ENCODE measurements at regions not wholly inside any gene's neighbourhood (a gene's known extent, or its start where the extent isn't known, plus 50 kb on each side); places are given as distances from the start of the nearest gene placed in this dataset.

DNA sequence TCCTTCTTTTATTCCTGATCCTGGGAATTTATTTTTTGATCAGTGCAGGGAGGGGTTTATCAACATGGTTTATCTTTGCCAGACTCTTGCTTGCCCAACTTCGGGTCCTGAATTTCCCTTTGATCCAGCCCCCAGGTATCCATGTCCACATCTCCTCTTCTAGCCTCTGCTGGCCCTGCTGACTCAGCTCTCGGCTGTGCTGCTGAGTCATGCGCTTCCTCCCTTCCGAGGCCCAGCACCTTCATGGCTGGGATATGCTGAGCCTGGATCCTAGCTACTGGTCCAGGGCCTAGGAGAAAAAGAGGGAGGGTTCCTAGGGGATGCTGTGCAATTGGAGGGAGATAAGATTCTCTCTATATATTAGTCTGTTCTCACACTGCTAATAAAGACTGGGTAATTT lies 380.7 kb upstream of the SHH start:
- Histone ChIP-seq H3K27me3 (ENCODE audit: control insufficient read depth, low read length) (no peaks in the 10 kb centered on the region), H3K36me3 (ENCODE audit: control insufficient read depth, low read length) (no peaks in the 10 kb centered on the region), H3K4me3 (ENCODE audit: low read length) (no peak overlapping the region), H3K9me3 (ENCODE audit: control insufficient read depth, insufficient read depth, low read length) (no peaks in the 10 kb centered on the region), H3K4me2 (ENCODE audit: low read length) (no peak overlapping the region), H3K9me2 (replicated peaks; ENCODE audit: control insufficient read depth, low read length) (no peaks in the 10 kb centered on the region), H3K27ac (ENCODE audit: low read depth, low read length) (no peak overlapping the region), H3K4me1 (ENCODE audit: control insufficient read depth, low read length) (no peaks in the 10 kb centered on the region), H3K79me2 (ENCODE audit: control insufficient read depth, low read length) (no peaks in the 10 kb centered on the region), H4K20me1 (ENCODE audit: control insufficient read depth, insufficient read depth, low read depth, low read length) (no peaks in the 10 kb centered on the region), H3F3A (ENCODE audit: control insufficient read depth, insufficient read depth) (no peaks in the 10 kb centered on the region)
- TF ChIP-seq EZH2phosphoT487 (IDR thresholded peaks at IDR 0.05; ENCODE audit: borderline replicate concordance, low read length): no peak
- TF ChIP-seq, protein P1, sequence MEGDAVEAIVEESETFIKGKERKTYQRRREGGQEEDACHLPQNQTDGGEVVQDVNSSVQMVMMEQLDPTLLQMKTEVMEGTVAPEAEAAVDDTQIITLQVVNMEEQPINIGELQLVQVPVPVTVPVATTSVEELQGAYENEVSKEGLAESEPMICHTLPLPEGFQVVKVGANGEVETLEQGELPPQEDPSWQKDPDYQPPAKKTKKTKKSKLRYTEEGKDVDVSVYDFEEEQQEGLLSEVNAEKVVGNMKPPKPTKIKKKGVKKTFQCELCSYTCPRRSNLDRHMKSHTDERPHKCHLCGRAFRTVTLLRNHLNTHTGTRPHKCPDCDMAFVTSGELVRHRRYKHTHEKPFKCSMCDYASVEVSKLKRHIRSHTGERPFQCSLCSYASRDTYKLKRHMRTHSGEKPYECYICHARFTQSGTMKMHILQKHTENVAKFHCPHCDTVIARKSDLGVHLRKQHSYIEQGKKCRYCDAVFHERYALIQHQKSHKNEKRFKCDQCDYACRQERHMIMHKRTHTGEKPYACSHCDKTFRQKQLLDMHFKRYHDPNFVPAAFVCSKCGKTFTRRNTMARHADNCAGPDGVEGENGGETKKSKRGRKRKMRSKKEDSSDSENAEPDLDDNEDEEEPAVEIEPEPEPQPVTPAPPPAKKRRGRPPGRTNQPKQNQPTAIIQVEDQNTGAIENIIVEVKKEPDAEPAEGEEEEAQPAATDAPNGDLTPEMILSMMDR (IDR thresholded peaks at IDR 0.05; ENCODE audit: low read depth, low read length, poor library complexity, severe bottlenecking): no peak

DNA sequence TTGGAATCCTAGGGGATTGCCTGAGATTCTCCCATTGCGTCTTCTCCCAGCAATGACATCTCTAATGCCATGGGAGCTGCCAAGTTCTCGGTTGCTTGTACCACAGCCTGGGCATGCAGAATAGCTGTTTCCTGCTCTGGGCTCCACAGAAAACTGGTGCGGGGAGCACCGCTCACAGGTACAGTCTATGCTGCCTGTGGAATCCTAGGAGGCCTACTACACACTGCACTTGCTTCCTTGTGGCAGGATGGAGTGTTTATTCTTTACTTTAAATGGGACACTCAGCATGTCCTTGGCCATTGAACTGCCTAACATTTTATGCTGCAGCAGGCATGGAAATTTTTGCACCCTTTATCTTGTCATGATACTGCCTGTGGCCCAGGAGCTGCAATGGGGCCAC lies 378.8 kb upstream of the SHH start:
- Histone ChIP-seq H3K36me3 (ENCODE audit: control insufficient read depth, low read length) (no peaks in the 10 kb centered on the region), H3K79me2 (ENCODE audit: control insufficient read depth, low read length) (no peaks in the 10 kb centered on the region), H4K20me1 (ENCODE audit: control insufficient read depth, insufficient read depth, low read depth, low read length) (no peaks in the 10 kb centered on the region), H3K9me3 (ENCODE audit: control insufficient read depth, insufficient read depth, low read length) (no peaks in the 10 kb centered on the region), H3K27me3 (ENCODE audit: control insufficient read depth, low read length) (no peaks in the 10 kb centered on the region), H3K4me1 (ENCODE audit: control insufficient read depth, low read length) (no peaks in the 10 kb centered on the region), H3K4me3 (ENCODE audit: low read length) (no peak overlapping the region), H3K27ac (ENCODE audit: low read depth, low read length) (no peak overlapping the region), H3F3A (ENCODE audit: control insufficient read depth, insufficient read depth) (no peaks in the 10 kb centered on the region), H3K9me2 (replicated peaks; ENCODE audit: control insufficient read depth, low read length) (no peaks in the 10 kb centered on the region), H3K4me2 (ENCODE audit: low read length) (no peak overlapping the region)
- no peak for TF ChIP-seq EZH2phosphoT487 (IDR thresholded peaks at IDR 0.05; ENCODE audit: borderline replicate concordance, low read length)
- TF ChIP-seq, protein P1 (IDR thresholded peaks at IDR 0.05; ENCODE audit: low read depth, low read length, poor library complexity, severe bottlenecking): no peak

DNA sequence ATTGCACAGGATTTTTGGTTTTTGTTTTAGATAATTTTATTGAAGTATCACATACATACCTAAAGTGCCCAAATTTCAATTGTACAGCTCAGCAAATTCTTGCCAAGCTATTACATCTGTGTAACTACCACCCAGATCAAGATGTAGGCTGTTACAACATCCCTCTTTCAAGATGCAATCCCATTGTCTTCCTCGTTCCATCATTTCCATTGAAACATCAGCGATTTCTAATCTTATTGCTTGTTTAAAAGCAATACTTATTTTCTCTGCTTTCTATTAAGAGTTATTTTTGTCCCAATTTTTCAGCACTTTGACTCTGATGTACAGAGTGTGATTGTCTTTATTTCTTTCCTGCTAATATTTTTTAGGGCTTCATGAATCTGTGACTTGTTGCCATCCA lies 372.8 kb upstream of the SHH start:
- no peaks in the 10 kb centered on the region for H3K36me3 ChIP-seq (ENCODE audit: control insufficient read depth, low read length)
- H3K4me1 ChIP-seq (ENCODE audit: control insufficient read depth, low read length): no peaks in the 10 kb centered on the region
- no peaks in the 10 kb centered on the region for H3K9me2 ChIP-seq (replicated peaks; ENCODE audit: control insufficient read depth, low read length)
- no peak for TF ChIP-seq EZH2phosphoT487 (IDR thresholded peaks at IDR 0.05; ENCODE audit: borderline replicate concordance, low read length)
- TF ChIP-seq, protein P1 (IDR thresholded peaks at IDR 0.05; ENCODE audit: low read depth, low read length, poor library complexity, severe bottlenecking): no peak
- no peak overlapping the region for H3K4me2 ChIP-seq (ENCODE audit: low read length)
- no peak overlapping the region for H3K27ac ChIP-seq (ENCODE audit: low read depth, low read length)
- no peaks in the 10 kb centered on the region for H3K79me2 ChIP-seq (ENCODE audit: control insufficient read depth, low read length)
- no peaks in the 10 kb centered on the region for H3K9me3 ChIP-seq (ENCODE audit: control insufficient read depth, insufficient read depth, low read length)
- H3F3A ChIP-seq (ENCODE audit: control insufficient read depth, insufficient read depth): no peaks in the 10 kb centered on the region
- H4K20me1 ChIP-seq (ENCODE audit: control insufficient read depth, insufficient read depth, low read depth, low read length): no peaks in the 10 kb centered on the region
- H3K4me3 ChIP-seq (ENCODE audit: low read length): no peak overlapping the region
- H3K27me3 ChIP-seq (ENCODE audit: control insufficient read depth, low read length): 0 out of 2 replicates have a peak, but pooled peaks cover 4% of the 10 kb centered on the region

DNA sequence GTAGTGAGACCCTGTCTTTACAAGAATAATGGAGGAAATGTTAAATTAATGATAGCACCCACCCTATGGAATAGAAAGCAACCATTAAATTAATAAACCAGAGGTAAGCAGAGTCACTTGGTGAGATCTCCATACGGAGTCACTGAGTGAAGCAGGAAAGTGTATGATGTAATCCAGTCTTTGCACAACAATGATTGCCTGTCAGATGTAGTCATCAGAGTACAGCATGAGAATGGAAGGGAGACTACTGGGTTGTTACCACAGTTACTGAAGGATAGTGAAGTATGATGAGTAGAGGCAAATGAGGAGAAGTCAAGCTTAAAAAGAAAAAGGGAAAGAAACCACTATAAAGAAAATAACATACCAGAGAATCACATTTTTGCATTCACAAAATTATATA lies 371.9 kb upstream of the SHH start:
- Histone ChIP-seq H3K36me3 (ENCODE audit: control insufficient read depth, low read length) (no peaks in the 10 kb centered on the region), H3K27ac (ENCODE audit: low read depth, low read length) (no peak overlapping the region), H3K4me2 (ENCODE audit: low read length) (no peak overlapping the region), H3K9me2 (replicated peaks; ENCODE audit: control insufficient read depth, low read length) (no peaks in the 10 kb centered on the region), H3K4me1 (ENCODE audit: control insufficient read depth, low read length) (no peaks in the 10 kb centered on the region), H3K79me2 (ENCODE audit: control insufficient read depth, low read length) (no peaks in the 10 kb centered on the region), H3K9me3 (ENCODE audit: control insufficient read depth, insufficient read depth, low read length) (no peaks in the 10 kb centered on the region), H3K4me3 (ENCODE audit: low read length) (no peak overlapping the region), H3K27me3 (ENCODE audit: control insufficient read depth, low read length) (0 out of 2 replicates have a peak, but pooled peaks cover 4% of the 10 kb centered on the region), H3F3A (ENCODE audit: control insufficient read depth, insufficient read depth) (no peaks in the 10 kb centered on the region), H4K20me1 (ENCODE audit: control insufficient read depth, insufficient read depth, low read depth, low read length) (no peaks in the 10 kb centered on the region)
- TF ChIP-seq, protein P1 (IDR thresholded peaks at IDR 0.05; ENCODE audit: low read depth, low read length, poor library complexity, severe bottlenecking): no peak
- TF ChIP-seq EZH2phosphoT487 (IDR thresholded peaks at IDR 0.05; ENCODE audit: borderline replicate concordance, low read length): no peak

All from DOHH2 (cell line).